NT2/D1 (cell line): ENCODE measurements at regions not wholly inside any gene's neighbourhood (a gene's known extent, or its start where the extent isn't known, plus 50 kb on each side); places are given as distances from the start of the nearest gene placed in this dataset.
"Not testable (repeated sequence)": the region's sequence is repeated elsewhere in the genome, so short reads cannot be mapped to it uniquely, and the experiment has no call there.

Source experiments
- DNase-seq: peaks from one replicate; pipeline ENCODE4 v3.0.0-alpha.2; 2011; ENCODE audit warnings: low read depth, low spot score
- H3K27me3 ChIP-seq: 2 replicates; pipeline ENCODE4 v1.6.0; 2011; ENCODE audit warnings: mild to moderate bottlenecking; ENCODE audit not compliant: insufficient read length, insufficient read depth
- H3K36me3 ChIP-seq: 2 replicates; pipeline ENCODE4 v1.6.1; 2011; ENCODE audit warnings: mild to moderate bottlenecking, low read length, mixed read lengths; ENCODE audit not compliant: insufficient read depth, insufficient read length
- H3K4me1 ChIP-seq: 2 replicates; pipeline ENCODE4 v1.5.1; 2011; ENCODE audit not compliant: insufficient read depth, insufficient read length
- H3K4me3 ChIP-seq: 2 replicates; pipeline ENCODE4 v1.5.1; 2011; ENCODE audit warnings: low read depth; ENCODE audit not compliant: insufficient read length
- H3K9ac ChIP-seq: 2 replicates; pipeline ENCODE4 v1.6.0; 2011; ENCODE audit warnings: low read depth; ENCODE audit not compliant: insufficient read length
- H3K9me3 ChIP-seq: 2 replicates; pipeline ENCODE4 v1.5.1; 2011; ENCODE audit warnings: mild to moderate bottlenecking, low read length; ENCODE audit not compliant: insufficient read depth
- SUZ12 ChIP-seq: IDR thresholded peaks from 2 replicates; pipeline ENCODE4 v1.6.1; 2011; ENCODE audit not compliant: insufficient read length, insufficient read depth; ENCODE audit errors: extremely low read depth
- YY1 ChIP-seq: IDR thresholded peaks from 2 replicates; pipeline ENCODE4 v1.6.1; 2011; ENCODE audit not compliant: insufficient read length, insufficient read depth
- ZNF274 ChIP-seq: IDR thresholded peaks from 2 replicates; pipeline ENCODE4 v1.6.1; 2011; ENCODE audit warnings: mild to moderate bottlenecking, low read depth, low read length

GRCh38 chr3:3951071-3951470 is 151.8 kb downstream of the LRRN1 start:
- H3K27me3 ChIP-seq, result no peaks in the 10 kb centered on the region
- H3K4me3 ChIP-seq, result no peak overlapping the region
- DNase-seq, result no peak
- no peaks in the 10 kb centered on the region for H3K36me3 ChIP-seq
- no peak for TF ChIP-seq YY1
- TF ChIP-seq ZNF274, result no peak
- no peak for TF ChIP-seq SUZ12
- no peaks in the 10 kb centered on the region for H3K4me1 ChIP-seq
- H3K9me3 ChIP-seq, result no peaks in the 10 kb centered on the region
- no peak overlapping the region for H3K9ac ChIP-seq

DNA sequence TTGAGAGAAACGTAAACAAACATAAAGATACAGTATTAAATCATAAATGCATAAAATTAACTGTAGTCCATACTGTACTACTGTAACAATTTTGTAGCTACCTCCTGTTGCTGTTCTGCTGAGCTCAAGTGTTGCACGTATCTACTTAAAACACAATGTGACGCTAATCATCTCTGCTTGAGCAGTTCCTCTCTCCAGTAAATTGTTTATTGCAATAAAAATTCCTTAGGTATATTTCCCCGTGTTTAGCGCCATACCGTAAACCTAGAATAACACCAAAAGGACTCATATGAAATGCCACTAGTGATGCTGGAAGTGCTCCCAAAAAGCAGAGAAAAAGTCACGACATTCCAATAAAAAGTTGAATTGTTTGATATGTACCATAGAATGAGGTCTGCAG is 152.3 kb downstream of the LRRN1 start:
- H3K9ac ChIP-seq, result no peak overlapping the region
- no peak for TF ChIP-seq ZNF274
- TF ChIP-seq SUZ12, result no peak
- TF ChIP-seq YY1, result no peak
- H3K9me3 ChIP-seq, result no peaks in the 10 kb centered on the region
- H3K4me3 ChIP-seq, result no peak overlapping the region
- H3K27me3 ChIP-seq, result no peaks in the 10 kb centered on the region
- no peaks in the 10 kb centered on the region for H3K4me1 ChIP-seq
- no peaks in the 10 kb centered on the region for H3K36me3 ChIP-seq
- no peak for DNase-seq

DNA sequence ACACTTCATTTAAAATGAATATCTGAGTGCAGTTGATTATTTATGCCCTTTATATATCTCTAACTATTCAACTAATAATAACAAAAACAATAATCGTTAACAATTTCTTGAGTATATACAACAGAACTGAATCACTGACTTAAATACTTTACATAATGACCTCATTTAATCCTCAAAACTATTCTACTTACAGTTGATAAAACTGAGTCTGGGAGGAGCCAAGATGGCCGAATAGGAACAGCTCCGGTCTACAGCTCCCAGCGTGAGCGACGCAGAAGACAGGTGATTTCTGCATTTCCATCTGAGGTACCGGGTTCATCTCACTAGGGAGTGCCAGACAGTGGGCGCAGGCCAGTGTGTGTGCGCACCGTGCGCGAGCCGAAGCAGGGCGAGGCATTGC is 163.6 kb downstream of the LRRN1 start:
- not testable (repeated sequence) for H3K9me3 ChIP-seq, H3K4me1 ChIP-seq, DNase-seq, H3K36me3 ChIP-seq, H3K27me3 ChIP-seq
- peak overlapping the region; percentile 32 for H3K9ac ChIP-seq
- H3K4me3 ChIP-seq, result peak overlapping the region; percentile 43

DNA sequence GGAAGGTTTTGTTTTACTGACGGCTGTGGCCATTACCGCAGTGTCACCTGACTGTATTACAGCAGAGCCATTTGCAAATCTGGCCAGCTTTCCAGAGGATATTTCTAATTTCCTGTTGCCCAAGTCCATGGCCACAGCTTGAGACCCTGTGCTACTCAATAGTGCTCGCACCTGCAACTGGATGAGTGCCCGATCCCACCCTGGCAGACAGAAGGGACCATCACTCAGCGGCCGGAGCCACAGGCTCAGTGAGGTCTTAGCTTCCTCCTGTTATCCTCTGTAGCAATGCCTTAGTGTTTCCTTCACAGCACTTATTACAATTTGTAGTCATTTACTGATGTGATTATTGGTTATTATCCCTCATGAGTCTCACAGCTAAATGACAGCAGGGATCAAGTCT is 184.8 kb downstream of the LRRN1 start:
- H3K36me3 ChIP-seq, result no peaks in the 10 kb centered on the region
- no peaks in the 10 kb centered on the region for H3K9me3 ChIP-seq
- no peak for DNase-seq
- no peaks in the 10 kb centered on the region for H3K27me3 ChIP-seq
- H3K9ac ChIP-seq, result no peak overlapping the region
- TF ChIP-seq ZNF274, result no peak
- no peak for TF ChIP-seq YY1
- no peak for TF ChIP-seq SUZ12
- H3K4me3 ChIP-seq, result no peak overlapping the region
- no peaks in the 10 kb centered on the region for H3K4me1 ChIP-seq

- H3K9me3 ChIP-seq, result no peaks in the 10 kb centered on the region
- TF ChIP-seq ZNF274, result no peak
- TF ChIP-seq YY1, result no peak
Measured at GRCh38 chr3:3991598-3991997, 192.4 kb downstream of the LRRN1 start.

GRCh38 chr3:3992312-3992874 is 193.2 kb downstream of the LRRN1 start:
- no peaks in the 10 kb centered on the region for H3K9me3 ChIP-seq
- no peaks in the 10 kb centered on the region for H3K36me3 ChIP-seq
- no peak overlapping the region for H3K4me3 ChIP-seq
- no peak for DNase-seq
- H3K9ac ChIP-seq, result no peak overlapping the region
- H3K4me1 ChIP-seq, result no peaks in the 10 kb centered on the region
- TF ChIP-seq SUZ12 (no peak), YY1 (no peak), ZNF274 (no peak)
- no peaks in the 10 kb centered on the region for H3K27me3 ChIP-seq

More at GRCh38 chr3:3991598-3991997, 192.4 kb downstream of the LRRN1 start:
- Histone ChIP-seq H3K9ac (no peak overlapping the region), H3K36me3 (no peaks in the 10 kb centered on the region), H3K4me1 (no peaks in the 10 kb centered on the region), H3K27me3 (no peaks in the 10 kb centered on the region), H3K4me3 (no peak overlapping the region)
- DNase-seq, result no peak

DNA sequence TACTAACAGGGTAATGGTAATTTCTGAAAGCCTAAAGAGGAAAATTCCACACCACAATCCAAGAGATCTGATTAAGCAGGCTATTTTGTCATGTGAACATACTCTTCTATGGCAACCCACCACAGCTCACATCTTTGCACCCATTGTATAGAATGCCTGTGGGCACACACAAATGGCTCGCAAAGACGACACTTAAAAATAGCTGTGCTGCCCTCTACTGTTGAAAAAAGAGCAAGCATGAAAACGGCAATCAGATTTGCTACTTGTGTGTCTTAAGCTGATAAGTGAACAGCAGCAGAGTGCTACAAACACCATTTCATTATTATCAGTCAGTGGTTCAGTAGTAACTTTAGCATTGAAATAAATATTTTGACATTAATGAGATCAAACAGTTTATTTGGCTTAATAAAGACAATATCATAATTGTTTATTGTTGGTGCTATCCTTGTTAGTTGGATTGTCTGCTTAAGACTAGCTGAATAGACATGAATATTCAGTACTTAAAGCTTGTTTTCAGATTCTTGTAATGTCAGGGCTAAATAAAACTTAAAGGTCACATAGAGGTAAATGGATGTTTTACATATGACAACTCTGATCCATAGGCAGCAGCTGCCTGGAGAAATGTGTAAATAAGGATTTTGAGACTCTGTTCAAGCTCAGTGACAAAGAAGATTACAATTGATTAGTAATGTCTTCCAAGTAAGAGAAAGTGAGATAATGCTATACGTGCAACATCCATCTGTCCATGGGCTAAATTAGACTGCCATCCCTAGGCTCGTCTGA is 199.1 kb downstream of the LRRN1 start:
- Histone ChIP-seq H3K4me1 (no peaks in the 10 kb centered on the region), H3K27me3 (no peaks in the 10 kb centered on the region), H3K9ac (no peak overlapping the region), H3K9me3 (peaks cover 4% of the 10 kb centered on the region; the same call in 1 of the 2 replicates), H3K4me3 (no peak overlapping the region), H3K36me3 (no peaks in the 10 kb centered on the region)
- TF ChIP-seq ZNF274 (no peak), YY1 (no peak), SUZ12 (no peak)
- peak; percentile 66 for DNase-seq

DNA sequence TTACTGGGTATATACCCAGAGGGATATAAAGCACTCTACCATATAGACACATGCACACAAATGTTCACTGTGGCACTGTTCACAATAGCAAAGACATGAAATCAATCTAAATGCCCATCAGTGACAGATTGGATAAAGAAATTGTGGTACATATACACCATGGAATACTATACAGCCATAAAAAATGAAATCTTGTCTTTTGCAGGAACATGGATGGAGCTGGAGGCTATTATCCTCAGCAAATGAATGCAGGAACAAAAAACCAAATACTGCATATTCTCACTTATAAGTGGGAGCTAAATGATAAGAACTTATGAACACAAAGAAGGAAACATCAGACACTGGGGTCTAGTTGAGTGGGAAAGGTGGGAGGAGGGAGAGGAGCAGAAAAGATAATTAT is 200.1 kb downstream of the LRRN1 start:
- H3K9ac ChIP-seq, H3K9me3 ChIP-seq, H3K36me3 ChIP-seq, H3K27me3 ChIP-seq, DNase-seq, H3K4me1 ChIP-seq, H3K4me3 ChIP-seq: not testable (repeated sequence)
